ENCODE measurements at regions not wholly inside any gene's neighbourhood (a gene's known extent, or its start where the extent isn't known, plus 50 kb on each side); places are given as distances from the start of the nearest gene placed in this dataset.

DNA sequence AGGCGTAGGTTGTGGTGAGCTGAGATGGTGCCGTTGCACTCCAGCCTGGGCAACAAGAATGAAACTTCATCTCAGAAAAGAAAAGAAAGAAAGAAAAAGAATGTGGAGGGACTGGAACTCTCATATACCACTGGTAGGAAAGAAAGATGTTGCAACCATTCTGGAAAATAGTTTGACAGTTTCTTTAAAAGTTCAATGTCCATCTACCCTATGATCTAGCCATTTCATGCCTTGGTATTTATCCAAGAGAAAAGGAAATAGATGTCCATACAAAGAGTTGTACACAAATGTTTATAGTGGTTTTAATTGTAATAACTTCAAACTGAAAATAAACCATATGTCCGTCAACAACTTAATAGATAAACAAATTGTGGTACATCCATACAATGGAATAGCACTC lies 190.1 kb upstream of the ZNF217 start:
- H3K27ac ChIP-seq (ENCODE audit: low read depth in 1 of 2, low read length in 2 of 2): no peak overlapping the region
- TF ChIP-seq GABPA (IDR thresholded peaks at IDR 0.05 in 1 of 2, conservative IDR thresholded peaks at IDR 0.05 in 1 of 2): no peak
- no peak for TF ChIP-seq NR2F2 (IDR thresholded peaks at IDR 0.05)
- TF ChIP-seq EGR1 (IDR thresholded peaks at IDR 0.05; ENCODE audit: low read depth in 2 of 2): no peak
- peak; percentile 47 to 54 for TF ChIP-seq HNF4A (conservative IDR thresholded peaks at IDR 0.05)
- peak; percentile 13 for TF ChIP-seq SP1 (IDR thresholded peaks at IDR 0.05)
- peak; percentile 14 to 18 for TF ChIP-seq RAD21 (IDR thresholded peaks at IDR 0.05)
- peak in 1 of 2 donors; percentile 42 for TF ChIP-seq RXRA (IDR thresholded peaks at IDR 0.05)
- TF ChIP-seq MAX (IDR thresholded peaks at IDR 0.05): no peak
- TF ChIP-seq REST (IDR thresholded peaks at IDR 0.05): no peak
- WGBS: 97% methylated on average over 3 of the region's 3 CpGs
- H3K4me3 ChIP-seq (ENCODE audit: low read depth in 1 of 3, low read length in 3 of 3): no peak overlapping the region
- no peaks in the 10 kb centered on the region for H3K27me3 ChIP-seq (ENCODE audit: control insufficient read depth in 4 of 4, insufficient read depth in 4 of 4, low read length in 3 of 4)
- H3K9ac ChIP-seq (ENCODE audit: low read depth in 1 of 2, low read length in 2 of 2): no peak overlapping the region
- no peak for DNase-seq (ENCODE audit: low spot score)
- no peaks in the 10 kb centered on the region for H3K9me3 ChIP-seq (ENCODE audit: control insufficient read depth in 4 of 4, low read length in 3 of 4)
- H3K36me3 ChIP-seq (ENCODE audit: control insufficient read depth in 4 of 4, insufficient read depth in 3 of 4, low read depth in 1 of 4, low read length in 3 of 4): no peaks in the 10 kb centered on the region
- peaks cover 2 to 20% (median 7%) of the 10 kb centered on the region in 4 donors for H3K4me1 ChIP-seq (ENCODE audit: control insufficient read depth in 4 of 4, insufficient read depth in 4 of 4, low read length in 3 of 4)

DNA sequence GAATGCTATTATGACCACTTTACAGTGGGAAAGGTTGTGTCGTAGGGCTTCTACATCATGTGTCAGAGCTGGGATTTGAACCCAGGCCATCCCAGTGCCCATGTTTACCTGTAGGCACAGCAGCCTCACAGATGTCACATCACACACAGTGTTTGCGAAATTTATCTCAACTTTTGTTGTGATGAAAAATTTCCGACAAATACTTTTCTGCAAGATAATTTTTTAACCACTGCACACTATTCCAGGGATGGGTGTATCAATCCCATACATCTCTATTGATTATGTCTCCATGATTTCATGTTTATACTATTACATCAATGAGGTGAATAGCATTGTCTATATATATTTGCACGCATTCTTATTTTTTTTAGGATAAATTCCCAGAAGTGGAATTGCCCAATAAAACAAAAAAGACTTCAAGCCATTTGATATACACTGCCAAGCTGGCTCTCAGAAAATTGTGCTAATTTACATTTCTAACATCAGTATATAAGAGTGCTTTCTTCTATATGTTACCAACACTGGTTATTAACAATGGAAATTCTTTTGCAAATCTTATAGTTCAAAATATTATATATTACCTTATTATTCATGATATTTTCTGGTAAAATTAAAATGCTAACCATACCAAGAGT lies 189.1 kb upstream of the ZNF217 start:
- TF ChIP-seq REST (IDR thresholded peaks at IDR 0.05): no peak
- no peak for TF ChIP-seq ZBTB33 (IDR thresholded peaks at IDR 0.05)
- TF ChIP-seq HNF4G (IDR thresholded peaks at IDR 0.05): no peak
- TF ChIP-seq MAX (IDR thresholded peaks at IDR 0.05): no peak
- no peak for TF ChIP-seq FOXA1 (IDR thresholded peaks at IDR 0.05)
- no peak for TF ChIP-seq CTCF (IDR thresholded peaks at IDR 0.05; ENCODE audit: low read depth, low read length, missing input control)
- TF ChIP-seq RAD21 (IDR thresholded peaks at IDR 0.05): no peak
- TF ChIP-seq TAF1 (conservative IDR thresholded peaks at IDR 0.05): no peak
- no peak for TF ChIP-seq FOXA2 (IDR thresholded peaks at IDR 0.05)
- TF ChIP-seq SP1 (IDR thresholded peaks at IDR 0.05): no peak
- no peak for TF ChIP-seq YY1 (IDR thresholded peaks at IDR 0.05)
- no peak for TF ChIP-seq JUND (IDR thresholded peaks at IDR 0.05)
- no peak for TF ChIP-seq GABPA (IDR thresholded peaks at IDR 0.05 in 1 of 2, conservative IDR thresholded peaks at IDR 0.05 in 1 of 2)
- no peak for TF ChIP-seq NR2F2 (IDR thresholded peaks at IDR 0.05)
- TF ChIP-seq, protein P1, sequence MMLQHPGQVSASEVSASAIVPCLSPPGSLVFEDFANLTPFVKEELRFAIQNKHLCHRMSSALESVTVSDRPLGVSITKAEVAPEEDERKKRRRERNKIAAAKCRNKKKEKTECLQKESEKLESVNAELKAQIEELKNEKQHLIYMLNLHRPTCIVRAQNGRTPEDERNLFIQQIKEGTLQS (IDR thresholded peaks at IDR 0.05): no peak
- no peak for TF ChIP-seq EGR1 (IDR thresholded peaks at IDR 0.05; ENCODE audit: low read depth in 2 of 2)
- TF ChIP-seq RXRA (IDR thresholded peaks at IDR 0.05): no peak
- TF ChIP-seq HNF4A (conservative IDR thresholded peaks at IDR 0.05): no peak
- H3K4me3 ChIP-seq (ENCODE audit: low read depth in 1 of 3, low read length in 3 of 3): no peak overlapping the region
- no peak overlapping the region for H3K27ac ChIP-seq (ENCODE audit: low read depth in 1 of 2, low read length in 2 of 2)
- no peaks in the 10 kb centered on the region for H3K36me3 ChIP-seq (ENCODE audit: control insufficient read depth in 4 of 4, insufficient read depth in 3 of 4, low read depth in 1 of 4, low read length in 3 of 4)
- WGBS: 98% methylated on average over 4 of the region's 4 CpGs
- H3K4me1 ChIP-seq (ENCODE audit: control insufficient read depth in 4 of 4, insufficient read depth in 4 of 4, low read length in 3 of 4): peaks cover 6 to 23% (median 10%) of the 10 kb centered on the region in 4 donors
- no peaks in the 10 kb centered on the region for H3K27me3 ChIP-seq (ENCODE audit: control insufficient read depth in 4 of 4, insufficient read depth in 4 of 4, low read length in 3 of 4)
- H3K9ac ChIP-seq (ENCODE audit: low read depth in 1 of 2, low read length in 2 of 2): no peak overlapping the region
- no peak for DNase-seq (ENCODE audit: low spot score)
- no peaks in the 10 kb centered on the region for H3K9me3 ChIP-seq (ENCODE audit: control insufficient read depth in 4 of 4, low read length in 3 of 4)

All from liver (tissue), 8 donors.